Liver (tissue), 8 donors: ENCODE measurements at regions not wholly inside any gene's neighbourhood (a gene's known extent, or its start where the extent isn't known, plus 50 kb on each side); places are given as distances from the start of the nearest gene placed in this dataset.

Experiments used
- DNase-seq: peaks from one replicate; pipeline ENCODE4 v3.0.0-alpha.2; 2017; ENCODE audit warnings: low spot score
- H3K27ac ChIP-seq, 2 donors: one replicate each; pipeline ENCODE4 v1.7.0; 2013; ENCODE audit warnings: inconsistent platforms in 2 of 2, low read length in 2 of 2, control low read depth in 1 of 2, low read depth in 1 of 2, mild to moderate bottlenecking in 1 of 2
- H3K27me3 ChIP-seq, 4 donors: one replicate each; pipeline versions ENCODE4 v1.6.1 to v1.7.0; 2013; ENCODE audit warnings: low read length in 3 of 4, inconsistent platforms in 1 of 4, mild to moderate bottlenecking in 1 of 4, moderate library complexity in 1 of 4; ENCODE audit not compliant: control insufficient read depth in 4 of 4, insufficient read depth in 4 of 4
- H3K36me3 ChIP-seq, 4 donors: one replicate each; pipeline versions ENCODE4 v1.6.1 to v1.7.0; 2013; ENCODE audit warnings: low read length in 3 of 4, mild to moderate bottlenecking in 3 of 4, low read depth in 1 of 4, moderate library complexity in 1 of 4; ENCODE audit not compliant: control insufficient read depth in 4 of 4, insufficient read depth in 3 of 4
- H3K4me1 ChIP-seq, 4 donors: one replicate each; pipeline versions ENCODE4 v1.6.1 to v1.7.0; 2013; ENCODE audit warnings: low read length in 3 of 4, mild to moderate bottlenecking in 3 of 4, moderate library complexity in 1 of 4; ENCODE audit not compliant: control insufficient read depth in 4 of 4, insufficient read depth in 4 of 4
- H3K4me3 ChIP-seq, 3 donors: one replicate each; pipeline versions ENCODE4 v1.6.1 to v1.7.0; 2013; ENCODE audit warnings: low read length in 3 of 3, control low read depth in 1 of 3, low read depth in 1 of 3, mild to moderate bottlenecking in 1 of 3
- H3K9ac ChIP-seq, 2 donors: one replicate each; pipeline ENCODE4 v1.7.0; 2013; ENCODE audit warnings: low read length in 2 of 2, mild to moderate bottlenecking in 2 of 2, moderate library complexity in 2 of 2, control low read depth in 1 of 2, low read depth in 1 of 2
- H3K9me3 ChIP-seq, 4 donors: one replicate each; pipeline versions ENCODE4 v1.6.1 to v1.7.0; 2013; ENCODE audit warnings: low read length in 3 of 4; ENCODE audit not compliant: control insufficient read depth in 4 of 4
- FOXA1 ChIP-seq: IDR thresholded peaks from 2 replicates; pipeline ENCODE4 v1.6.1; 2016; ENCODE audit warnings: antibody characterized with exemption
- FOXA2 ChIP-seq: IDR thresholded peaks from 2 replicates; pipeline ENCODE4 v1.6.1; 2016; ENCODE audit warnings: antibody characterized with exemption
- HNF4A ChIP-seq, 2 donors: conservative IDR thresholded peaks; 2 replicates each; pipeline ENCODE4 v1.6.1; 2016; ENCODE audit warnings: antibody characterized with exemption in 2 of 2, mild to moderate bottlenecking in 2 of 2
- HNF4G ChIP-seq: IDR thresholded peaks from 2 replicates; pipeline ENCODE4 v1.6.1; 2016; ENCODE audit warnings: antibody characterized with exemption
- JUND ChIP-seq, 2 donors: IDR thresholded peaks; 2 replicates each; pipeline ENCODE4 v1.6.1; 2016; ENCODE audit warnings: antibody characterized with exemption in 2 of 2
- NR2F2 ChIP-seq: IDR thresholded peaks from 2 replicates; pipeline ENCODE4 v1.6.1; 2016; ENCODE audit warnings: antibody characterized with exemption
- RAD21 ChIP-seq, 2 donors: IDR thresholded peaks; 2 replicates each; pipeline ENCODE4 v1.6.1; 2016; ENCODE audit warnings: antibody characterized with exemption in 2 of 2, mild to moderate bottlenecking in 2 of 2
- RXRA ChIP-seq, 2 donors: IDR thresholded peaks; 2 replicates each; pipeline ENCODE4 v1.6.1; 2017 to 2018; ENCODE audit warnings: antibody characterized with exemption in 2 of 2, mild to moderate bottlenecking in 1 of 2
- SP1 ChIP-seq: IDR thresholded peaks from 2 replicates; pipeline ENCODE4 v1.6.1; 2018; ENCODE audit warnings: antibody characterized with exemption, mild to moderate bottlenecking
- TAF1 ChIP-seq: conservative IDR thresholded peaks from 2 replicates; pipeline ENCODE4 v1.6.1; 2016; ENCODE audit warnings: antibody characterized with exemption, mild to moderate bottlenecking
- YY1 ChIP-seq: IDR thresholded peaks from 2 replicates; pipeline ENCODE4 v1.6.1; 2016; ENCODE audit warnings: antibody characterized with exemption, mild to moderate bottlenecking
- ZBTB33 ChIP-seq: IDR thresholded peaks from 2 replicates; pipeline ENCODE4 v1.6.1; 2016; ENCODE audit warnings: antibody characterized with exemption
- WGBS: extraction: QIAGEN DNeasy Blood & Tissue Kit; methylation state at CpG from one replicate; pipeline ENCODE4 v1.1.7; 2013; 5-methylcytosine and 5-hydroxymethylcytosine counted together
- TF ChIP-seq, protein P1 (sequence below): IDR thresholded peaks from 2 replicates; pipeline ENCODE4 v1.6.1; 2016; ENCODE audit warnings: antibody characterized with exemption
- TF ChIP-seq, protein P2 (sequence below): IDR thresholded peaks from 2 replicates; pipeline ENCODE4 v1.6.1; 2016; ENCODE audit warnings: antibody characterized with exemption
- TF ChIP-seq, protein P3 (sequence below): fragments of 150-350 bp; IDR thresholded peaks from 2 replicates; pipeline ENCODE4 v1.5.1; 2017; ENCODE audit warnings: improper control_type of control experiment, low read depth, low read length; ENCODE audit not compliant: missing input control
- TF ChIP-seq, protein P4 (sequence below): IDR thresholded peaks from 2 replicates; pipeline ENCODE4 v1.6.1; 2016; ENCODE audit warnings: antibody characterized with exemption, mild to moderate bottlenecking
- donor health status: healthy.
- donor health status: healthy.
- donor health status: healthy.
- donor health status: healthy.
- donor health status: healthy.

GRCh38 chr12:97260786-97261185 is 201.8 kb upstream of the RMST start:
- no peak for TF ChIP-seq FOXA2
- TF ChIP-seq ZBTB33 = no peak
- TF ChIP-seq TAF1 = no peak
- TF ChIP-seq YY1 = no peak
- TF ChIP-seq RAD21 (IDR thresholded peaks at IDR 0.05) = no peak
- TF ChIP-seq, protein P1, sequence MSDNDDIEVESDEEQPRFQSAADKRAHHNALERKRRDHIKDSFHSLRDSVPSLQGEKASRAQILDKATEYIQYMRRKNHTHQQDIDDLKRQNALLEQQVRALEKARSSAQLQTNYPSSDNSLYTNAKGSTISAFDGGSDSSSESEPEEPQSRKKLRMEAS = no peak
- TF ChIP-seq SP1 = no peak
- no peak for TF ChIP-seq NR2F2
- TF ChIP-seq, protein P2, sequence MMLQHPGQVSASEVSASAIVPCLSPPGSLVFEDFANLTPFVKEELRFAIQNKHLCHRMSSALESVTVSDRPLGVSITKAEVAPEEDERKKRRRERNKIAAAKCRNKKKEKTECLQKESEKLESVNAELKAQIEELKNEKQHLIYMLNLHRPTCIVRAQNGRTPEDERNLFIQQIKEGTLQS = no peak
- no peak for TF ChIP-seq HNF4A (conservative IDR thresholded peaks at IDR 0.05)
- TF ChIP-seq, protein P3, sequence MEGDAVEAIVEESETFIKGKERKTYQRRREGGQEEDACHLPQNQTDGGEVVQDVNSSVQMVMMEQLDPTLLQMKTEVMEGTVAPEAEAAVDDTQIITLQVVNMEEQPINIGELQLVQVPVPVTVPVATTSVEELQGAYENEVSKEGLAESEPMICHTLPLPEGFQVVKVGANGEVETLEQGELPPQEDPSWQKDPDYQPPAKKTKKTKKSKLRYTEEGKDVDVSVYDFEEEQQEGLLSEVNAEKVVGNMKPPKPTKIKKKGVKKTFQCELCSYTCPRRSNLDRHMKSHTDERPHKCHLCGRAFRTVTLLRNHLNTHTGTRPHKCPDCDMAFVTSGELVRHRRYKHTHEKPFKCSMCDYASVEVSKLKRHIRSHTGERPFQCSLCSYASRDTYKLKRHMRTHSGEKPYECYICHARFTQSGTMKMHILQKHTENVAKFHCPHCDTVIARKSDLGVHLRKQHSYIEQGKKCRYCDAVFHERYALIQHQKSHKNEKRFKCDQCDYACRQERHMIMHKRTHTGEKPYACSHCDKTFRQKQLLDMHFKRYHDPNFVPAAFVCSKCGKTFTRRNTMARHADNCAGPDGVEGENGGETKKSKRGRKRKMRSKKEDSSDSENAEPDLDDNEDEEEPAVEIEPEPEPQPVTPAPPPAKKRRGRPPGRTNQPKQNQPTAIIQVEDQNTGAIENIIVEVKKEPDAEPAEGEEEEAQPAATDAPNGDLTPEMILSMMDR = no peak
- Histone ChIP-seq H3K27ac (no peak overlapping the region), H3K9me3 (peaks cover 0 to 3% (median 0%) of the 10 kb centered on the region in 4 donors), H3K4me1 (no peaks in the 10 kb centered on the region), H3K27me3 (peaks cover 0 to 3% (median 0%) of the 10 kb centered on the region in 4 donors), H3K36me3 (no peaks in the 10 kb centered on the region), H3K4me3 (no peak overlapping the region), H3K9ac (no peak overlapping the region)
- 80% methylated on average over 9 of the region's 9 CpGs for WGBS
- no peak for DNase-seq

DNA sequence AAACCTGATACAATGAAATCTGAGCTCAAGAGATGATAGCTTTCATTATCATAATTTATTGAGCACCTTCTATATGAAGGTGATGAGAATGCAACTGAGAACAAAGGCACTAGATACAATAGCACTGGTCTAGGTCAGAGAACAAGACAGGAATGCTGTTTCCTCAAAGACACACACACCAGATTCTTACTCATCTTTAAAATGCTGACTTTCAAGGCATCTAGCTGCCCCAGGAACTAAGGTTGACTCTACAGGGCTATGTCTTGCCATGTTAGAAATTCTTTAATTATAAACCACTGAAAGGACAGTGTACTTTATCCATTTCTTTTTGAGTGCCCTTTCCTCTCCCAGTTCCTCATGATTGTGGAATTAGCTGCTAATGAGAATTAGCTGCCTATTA is 195.4 kb upstream of the RMST start:
- DNase-seq = no peak
- Histone ChIP-seq H3K27ac (no peak overlapping the region), H3K4me3 (no peak overlapping the region), H3K4me1 (peaks cover 0 to 1% (median 0%) of the 10 kb centered on the region in 4 donors), H3K36me3 (no peaks in the 10 kb centered on the region), H3K9ac (no peak overlapping the region), H3K27me3 (no peaks in the 10 kb centered on the region), H3K9me3 (peaks cover 0 to 3% (median 0%) of the 10 kb centered on the region in 4 donors)
- no peak for TF ChIP-seq RAD21 (IDR thresholded peaks at IDR 0.05)
- TF ChIP-seq HNF4G = no peak
- no peak for TF ChIP-seq JUND (IDR thresholded peaks at IDR 0.05)
- TF ChIP-seq, protein P2 = no peak
- no peak for TF ChIP-seq FOXA1
- TF ChIP-seq, protein P4, sequence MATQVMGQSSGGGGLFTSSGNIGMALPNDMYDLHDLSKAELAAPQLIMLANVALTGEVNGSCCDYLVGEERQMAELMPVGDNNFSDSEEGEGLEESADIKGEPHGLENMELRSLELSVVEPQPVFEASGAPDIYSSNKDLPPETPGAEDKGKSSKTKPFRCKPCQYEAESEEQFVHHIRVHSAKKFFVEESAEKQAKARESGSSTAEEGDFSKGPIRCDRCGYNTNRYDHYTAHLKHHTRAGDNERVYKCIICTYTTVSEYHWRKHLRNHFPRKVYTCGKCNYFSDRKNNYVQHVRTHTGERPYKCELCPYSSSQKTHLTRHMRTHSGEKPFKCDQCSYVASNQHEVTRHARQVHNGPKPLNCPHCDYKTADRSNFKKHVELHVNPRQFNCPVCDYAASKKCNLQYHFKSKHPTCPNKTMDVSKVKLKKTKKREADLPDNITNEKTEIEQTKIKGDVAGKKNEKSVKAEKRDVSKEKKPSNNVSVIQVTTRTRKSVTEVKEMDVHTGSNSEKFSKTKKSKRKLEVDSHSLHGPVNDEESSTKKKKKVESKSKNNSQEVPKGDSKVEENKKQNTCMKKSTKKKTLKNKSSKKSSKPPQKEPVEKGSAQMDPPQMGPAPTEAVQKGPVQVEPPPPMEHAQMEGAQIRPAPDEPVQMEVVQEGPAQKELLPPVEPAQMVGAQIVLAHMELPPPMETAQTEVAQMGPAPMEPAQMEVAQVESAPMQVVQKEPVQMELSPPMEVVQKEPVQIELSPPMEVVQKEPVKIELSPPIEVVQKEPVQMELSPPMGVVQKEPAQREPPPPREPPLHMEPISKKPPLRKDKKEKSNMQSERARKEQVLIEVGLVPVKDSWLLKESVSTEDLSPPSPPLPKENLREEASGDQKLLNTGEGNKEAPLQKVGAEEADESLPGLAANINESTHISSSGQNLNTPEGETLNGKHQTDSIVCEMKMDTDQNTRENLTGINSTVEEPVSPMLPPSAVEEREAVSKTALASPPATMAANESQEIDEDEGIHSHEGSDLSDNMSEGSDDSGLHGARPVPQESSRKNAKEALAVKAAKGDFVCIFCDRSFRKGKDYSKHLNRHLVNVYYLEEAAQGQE = no peak
- no peak for TF ChIP-seq RXRA (IDR thresholded peaks at IDR 0.05)
- no peak for TF ChIP-seq TAF1
- TF ChIP-seq FOXA2 = no peak
